Endothelial cell of umbilical vein (primary cell): ENCODE measurements at regions not wholly inside any gene's neighbourhood (a gene's known extent, or its start where the extent isn't known, plus 50 kb on each side); places are given as distances from the start of the nearest gene placed in this dataset.

ENCODE experiments used
- BruUV-seq: library from RNA; stranded (reverse); fragments of 400-500 nt; replicated peaks from 2 replicates; lab custom pipeline; 2021; lab: Mats Ljungman, UMichigan
- CTCF ChIA-PET: fragments of 300-600, 350-600 bp; sonication (Branson Sonifier 250); formaldehyde crosslinking; loops from one replicate; lab custom pipeline; 2021; ENCODE audit warnings: antibody characterized with exemption, inconsistent platforms; lab: Charles Lee
- POLR2A ChIA-PET: fragments of 300-600, 350-600 bp; sonication (Branson Sonifier 250); formaldehyde crosslinking; loops from one replicate; lab custom pipeline; 2021; ENCODE audit warnings: antibody characterized with exemption, inconsistent platforms; lab: Charles Lee
- DNase-seq: peaks from one replicate; pipeline ENCODE4 v3.0.0-alpha.2; 2011; ENCODE audit warnings: low read depth, low spot score
- FAIRE-seq: peaks from 2 replicates; lab custom pipeline; 2011; peaks lifted over from hg19 to GRCh38; lab: Jason Lieb, UNC
- H2AFZ ChIP-seq: 2 replicates; pipeline ENCODE4 v1.6.0; 2012; ENCODE audit warnings: low read depth, low read length, control low read depth, inconsistent platforms
- H3K27ac ChIP-seq: 2 replicates; pipeline ENCODE4 v1.5.1; 2011; ENCODE audit warnings: low read depth, mild to moderate bottlenecking, control low read depth, low read length, moderate library complexity; ENCODE audit not compliant: insufficient read depth
- H3K27me3 ChIP-seq, 2 experiments: 2 replicates each; pipeline versions ENCODE4 v1.6.0 to v1.6.1; 2011; ENCODE audit warnings: low read length in 2 of 2, mixed read lengths in 1 of 2; ENCODE audit not compliant: control insufficient read depth in 2 of 2, insufficient read depth in 2 of 2
- H3K36me3 ChIP-seq, 2 experiments: 2 replicates in 1 of 2; 3 replicates in 1 of 2; pipeline ENCODE4 v1.5.1; 2011; ENCODE audit warnings: low read length in 2 of 2, mild to moderate bottlenecking in 1 of 2, moderate library complexity in 1 of 2; ENCODE audit not compliant: control insufficient read depth in 2 of 2, insufficient read depth in 2 of 2; ENCODE audit errors: extremely low read depth in 1 of 2
- H3K4me1 ChIP-seq: 3 replicates; pipeline ENCODE4 v1.5.1; 2011; ENCODE audit warnings: mild to moderate bottlenecking, low read length; ENCODE audit not compliant: control insufficient read depth, insufficient read depth; ENCODE audit errors: extremely low read depth
- H3K4me2 ChIP-seq: 2 replicates; pipeline ENCODE4 v1.6.1; 2011; ENCODE audit warnings: low read length, control low read depth, mixed read lengths; ENCODE audit not compliant: insufficient read depth
- H3K4me3 ChIP-seq, 3 experiments: fragments of 200-600 bp in 1 of 3; sonication (generic), shearing (Covaris generic) in 1 of 3; replicated peaks in 1 of 3; 2 replicates each; pipeline ENCODE4 v1.5.1; 2011 to 2016; ENCODE audit warnings: control low read depth in 3 of 3, low read length in 3 of 3, mild to moderate bottlenecking in 2 of 3, inconsistent platforms in 1 of 3, low read depth in 1 of 3, moderate library complexity in 1 of 3; ENCODE audit not compliant: insufficient read depth in 1 of 3
- H3K79me2 ChIP-seq: 2 replicates; pipeline ENCODE4 v1.6.0; 2012; ENCODE audit warnings: low read length, inconsistent platforms; ENCODE audit not compliant: control insufficient read depth, insufficient read depth
- H3K9ac ChIP-seq: replicated peaks from 2 replicates; pipeline ENCODE3; 2011; ENCODE audit warnings: low read length, control low read depth; ENCODE audit not compliant: insufficient read depth; ENCODE audit errors: extremely low read depth
- H3K9me1 ChIP-seq: replicated peaks from 3 replicates; pipeline ENCODE4 v1.6.0; 2011; ENCODE audit warnings: mild to moderate bottlenecking, low read length; ENCODE audit not compliant: control insufficient read depth, insufficient read depth; ENCODE audit errors: extremely low read depth
- H3K9me3 ChIP-seq: replicated peaks from 2 replicates; pipeline ENCODE4 v1.5.1; 2012; ENCODE audit warnings: low read length, inconsistent platforms; ENCODE audit not compliant: control insufficient read depth, insufficient read depth
- H4K20me1 ChIP-seq: replicated peaks from 2 replicates; pipeline ENCODE3; 2011; ENCODE audit warnings: mild to moderate bottlenecking, low read length; ENCODE audit not compliant: control insufficient read depth, insufficient read depth; ENCODE audit errors: extremely low read depth
- CTCF ChIP-seq, 2 donors: IDR thresholded peaks; 1 replicate in 1 of 2; 2 replicates in 1 of 2; pipeline ENCODE4 v1.5.1; 2011; ENCODE audit warnings: low read length in 2 of 2, mild to moderate bottlenecking in 2 of 2, moderate library complexity in 2 of 2, control low read depth in 1 of 2, inconsistent platforms in 1 of 2, low read depth in 1 of 2; ENCODE audit not compliant: insufficient read depth in 1 of 2; ENCODE audit errors: extremely low read depth in 1 of 2
- EZH2 ChIP-seq: IDR thresholded peaks from 2 replicates; pipeline ENCODE4 v1.6.1; 2012; ENCODE audit warnings: borderline replicate concordance, low read depth, mild to moderate bottlenecking, moderate library complexity, low read length, inconsistent platforms; ENCODE audit not compliant: severe bottlenecking
- FOS ChIP-seq: IDR thresholded peaks from 2 replicates; pipeline ENCODE4 v1.6.1; 2011; ENCODE audit warnings: mild to moderate bottlenecking, low read length, moderate library complexity, borderline replicate concordance; ENCODE audit not compliant: insufficient read depth
- GATA2 ChIP-seq: IDR thresholded peaks from 2 replicates; pipeline ENCODE4 v1.7.0; 2011; ENCODE audit warnings: low read depth, mild to moderate bottlenecking, moderate library complexity, mixed read lengths, low read length; ENCODE audit not compliant: insufficient read length, insufficient read depth
- JUN ChIP-seq: IDR thresholded peaks from 2 replicates; pipeline ENCODE4 v1.6.1; 2011; ENCODE audit warnings: borderline replicate concordance, low read depth; ENCODE audit not compliant: insufficient read length, insufficient read depth
- MAX ChIP-seq: IDR thresholded peaks from 2 replicates; pipeline ENCODE4 v1.6.1; 2011; ENCODE audit not compliant: insufficient read depth, insufficient read length
- MYC ChIP-seq: IDR thresholded peaks from one replicate; pipeline ENCODE4 v1.6.1; 2011; ENCODE audit warnings: mild to moderate bottlenecking, low read depth, low read length
- POLR2A ChIP-seq: IDR thresholded peaks from 2 replicates; pipeline ENCODE4 v1.6.1; 2012; ENCODE audit warnings: low read depth, mild to moderate bottlenecking, control low read depth, low read length
- POLR2AphosphoS5 ChIP-seq: IDR thresholded peaks from 2 replicates; pipeline ENCODE4 v1.6.1; 2012; ENCODE audit warnings: low read depth, mild to moderate bottlenecking, control low read depth, low read length, moderate library complexity; ENCODE audit not compliant: insufficient read depth
- dilution Hi-C: fragments of 300-500 bp; cut with MboI; formaldehyde crosslinking; loops from one replicate; pipeline ENCODE4 v1.15.0; 2019; ENCODE audit warnings: low sequenced_read_pairs; ENCODE audit not compliant: extremely low pct_ligation_motif_present
- intact Hi-C: fragments of 100-400 bp; cut with micrococcal nuclease; formaldehyde crosslinking; loops from one replicate; pipeline ENCODE4 v1.10.0; 2022

GRCh38 chr10:104589871-104590270 is 51.2 kb upstream of the SORCS3 start:
- H3K79me2 ChIP-seq, result no peaks in the 10 kb centered on the region
- H3K4me1 ChIP-seq, result no peaks in the 10 kb centered on the region
- H3K27me3 ChIP-seq, result no peaks in the 10 kb centered on the region
- TF ChIP-seq CTCF (IDR thresholded peaks at IDR 0.05; ENCODE audit: extremely low read depth in 1 of 2, insufficient read depth in 1 of 2, low read depth in 1 of 2, low read length in 2 of 2) (no peak), JUN (no peak), MAX (no peak), FOS (no peak), GATA2 (no peak), POLR2A (no peak), MYC (no peak), POLR2AphosphoS5 (no peak), EZH2 (no peak)
- H3K9me3 ChIP-seq, result no peaks in the 10 kb centered on the region
- no peaks in the 10 kb centered on the region for H3K9me1 ChIP-seq
- FAIRE-seq (no peak), DNase-seq (no peak)
- POLR2A ChIA-PET, result no interaction called here
- CTCF ChIA-PET, result interaction anchor here (2.2 kb wide), 1 partner anchor 10 kb away, joined by 7 read pairs; no protein-coding TSS in a partner anchor
- no peak overlapping the region for H3K9ac ChIP-seq
- H3K36me3 ChIP-seq, result no peaks in the 10 kb centered on the region
- intact Hi-C loops (no loop called here), dilution Hi-C loops (no loop called here)
- no peak overlapping the region for H2AFZ ChIP-seq
- BruUV-seq, result no TSS peak
- H3K27ac ChIP-seq, result no peak overlapping the region
- no peak overlapping the region for H3K4me2 ChIP-seq
- H4K20me1 ChIP-seq, result no peaks in the 10 kb centered on the region
- H3K4me3 ChIP-seq, result no peak overlapping the region
